ENCODE measurements at regions not wholly inside any gene's neighbourhood (a gene's known extent, or its start where the extent isn't known, plus 50 kb on each side); places are given as distances from the start of the nearest gene placed in this dataset.

DNA sequence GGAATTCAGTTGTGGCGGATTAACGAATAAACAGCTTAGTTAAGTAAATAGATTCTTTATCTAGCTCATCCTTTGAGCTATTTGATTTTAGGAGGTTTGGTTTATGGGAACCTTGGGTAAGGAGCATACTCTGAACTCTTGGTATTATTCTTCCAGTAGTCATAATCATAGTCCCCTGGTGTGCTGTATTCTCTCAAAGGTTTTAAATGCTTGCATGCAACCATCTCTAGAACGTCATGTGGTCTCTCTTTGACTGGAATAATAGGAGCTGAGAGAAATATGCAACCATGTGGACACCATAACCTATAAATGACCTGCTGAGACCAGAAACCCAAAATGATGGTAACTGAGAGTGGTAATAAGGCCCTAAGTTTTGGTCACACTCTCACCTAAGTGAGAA, 951.6 kb upstream of the MIR17HG start (continued):
- TF ChIP-seq, protein P1, sequence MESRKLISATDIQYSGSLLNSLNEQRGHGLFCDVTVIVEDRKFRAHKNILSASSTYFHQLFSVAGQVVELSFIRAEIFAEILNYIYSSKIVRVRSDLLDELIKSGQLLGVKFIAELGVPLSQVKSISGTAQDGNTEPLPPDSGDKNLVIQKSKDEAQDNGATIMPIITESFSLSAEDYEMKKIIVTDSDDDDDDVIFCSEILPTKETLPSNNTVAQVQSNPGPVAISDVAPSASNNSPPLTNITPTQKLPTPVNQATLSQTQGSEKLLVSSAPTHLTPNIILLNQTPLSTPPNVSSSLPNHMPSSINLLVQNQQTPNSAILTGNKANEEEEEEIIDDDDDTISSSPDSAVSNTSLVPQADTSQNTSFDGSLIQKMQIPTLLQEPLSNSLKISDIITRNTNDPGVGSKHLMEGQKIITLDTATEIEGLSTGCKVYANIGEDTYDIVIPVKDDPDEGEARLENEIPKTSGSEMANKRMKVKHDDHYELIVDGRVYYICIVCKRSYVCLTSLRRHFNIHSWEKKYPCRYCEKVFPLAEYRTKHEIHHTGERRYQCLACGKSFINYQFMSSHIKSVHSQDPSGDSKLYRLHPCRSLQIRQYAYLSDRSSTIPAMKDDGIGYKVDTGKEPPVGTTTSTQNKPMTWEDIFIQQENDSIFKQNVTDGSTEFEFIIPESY (IDR thresholded peaks at IDR 0.05; ENCODE audit: extremely low read depth, insufficient replicate concordance, low read length), result no peak
- TF ChIP-seq TCF7L2 (IDR thresholded peaks at IDR 0.05; ENCODE audit: borderline replicate concordance, extremely low read depth, insufficient read depth, insufficient read length) (no peak), RAD21 (IDR thresholded peaks at IDR 0.05; ENCODE audit: low read depth) (no peak), SP1 (IDR thresholded peaks at IDR 0.05; ENCODE audit: low read depth) (no peak)
- TF ChIP-seq, protein P2, sequence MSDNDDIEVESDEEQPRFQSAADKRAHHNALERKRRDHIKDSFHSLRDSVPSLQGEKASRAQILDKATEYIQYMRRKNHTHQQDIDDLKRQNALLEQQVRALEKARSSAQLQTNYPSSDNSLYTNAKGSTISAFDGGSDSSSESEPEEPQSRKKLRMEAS (IDR thresholded peaks at IDR 0.05), result no peak

GRCh38 chr13:90396266-90396665, 951.2 kb upstream of the MIR17HG start:
- intact Hi-C loops (cut with micrococcal nuclease), result no loop called here
- ChIA-PET CTCF (no interaction called here), POLR2A (no interaction called here), RAD21 (ENCODE audit: low non-redundant PET in 1 of 2, low total read pairs in 2 of 2, uncharacterized antibody in 2 of 2, unreplicated experiment in 2 of 2) (no interaction called here)
- DNase-seq (ENCODE audit: low read depth, low spot score), result no peak
- TF ChIP-seq CBX3 (IDR thresholded peaks at IDR 0.05; ENCODE audit: low read depth) (no peak), EGR1 (IDR thresholded peaks at IDR 0.05; ENCODE audit: low read depth) (no peak), FOSL1 (IDR thresholded peaks at IDR 0.05; ENCODE audit: low read depth) (no peak), SRF (IDR thresholded peaks at IDR 0.05; ENCODE audit: low read depth) (no peak), POLR2AphosphoS5 (IDR thresholded peaks at IDR 0.05; ENCODE audit: low read depth, low read length) (no peak), EZH2 (IDR thresholded peaks at IDR 0.05) (no peak), YY1 (IDR thresholded peaks at IDR 0.05; ENCODE audit: extremely low read depth, insufficient replicate concordance, low read depth, low read length) (no peak), ELF1 (IDR thresholded peaks at IDR 0.05; ENCODE audit: borderline replicate concordance, low read depth) (no peak), ZFX (IDR thresholded peaks at IDR 0.05) (no peak), TCF7L2 (IDR thresholded peaks at IDR 0.05; ENCODE audit: borderline replicate concordance, extremely low read depth, insufficient read depth, insufficient read length) (no peak), RAD21 (IDR thresholded peaks at IDR 0.05; ENCODE audit: low read depth) (no peak), SP1 (IDR thresholded peaks at IDR 0.05; ENCODE audit: low read depth) (no peak)
- TF ChIP-seq, protein P3, sequence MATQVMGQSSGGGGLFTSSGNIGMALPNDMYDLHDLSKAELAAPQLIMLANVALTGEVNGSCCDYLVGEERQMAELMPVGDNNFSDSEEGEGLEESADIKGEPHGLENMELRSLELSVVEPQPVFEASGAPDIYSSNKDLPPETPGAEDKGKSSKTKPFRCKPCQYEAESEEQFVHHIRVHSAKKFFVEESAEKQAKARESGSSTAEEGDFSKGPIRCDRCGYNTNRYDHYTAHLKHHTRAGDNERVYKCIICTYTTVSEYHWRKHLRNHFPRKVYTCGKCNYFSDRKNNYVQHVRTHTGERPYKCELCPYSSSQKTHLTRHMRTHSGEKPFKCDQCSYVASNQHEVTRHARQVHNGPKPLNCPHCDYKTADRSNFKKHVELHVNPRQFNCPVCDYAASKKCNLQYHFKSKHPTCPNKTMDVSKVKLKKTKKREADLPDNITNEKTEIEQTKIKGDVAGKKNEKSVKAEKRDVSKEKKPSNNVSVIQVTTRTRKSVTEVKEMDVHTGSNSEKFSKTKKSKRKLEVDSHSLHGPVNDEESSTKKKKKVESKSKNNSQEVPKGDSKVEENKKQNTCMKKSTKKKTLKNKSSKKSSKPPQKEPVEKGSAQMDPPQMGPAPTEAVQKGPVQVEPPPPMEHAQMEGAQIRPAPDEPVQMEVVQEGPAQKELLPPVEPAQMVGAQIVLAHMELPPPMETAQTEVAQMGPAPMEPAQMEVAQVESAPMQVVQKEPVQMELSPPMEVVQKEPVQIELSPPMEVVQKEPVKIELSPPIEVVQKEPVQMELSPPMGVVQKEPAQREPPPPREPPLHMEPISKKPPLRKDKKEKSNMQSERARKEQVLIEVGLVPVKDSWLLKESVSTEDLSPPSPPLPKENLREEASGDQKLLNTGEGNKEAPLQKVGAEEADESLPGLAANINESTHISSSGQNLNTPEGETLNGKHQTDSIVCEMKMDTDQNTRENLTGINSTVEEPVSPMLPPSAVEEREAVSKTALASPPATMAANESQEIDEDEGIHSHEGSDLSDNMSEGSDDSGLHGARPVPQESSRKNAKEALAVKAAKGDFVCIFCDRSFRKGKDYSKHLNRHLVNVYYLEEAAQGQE (IDR thresholded peaks at IDR 0.05; ENCODE audit: low read depth), result no peak
- TF ChIP-seq, protein P4, sequence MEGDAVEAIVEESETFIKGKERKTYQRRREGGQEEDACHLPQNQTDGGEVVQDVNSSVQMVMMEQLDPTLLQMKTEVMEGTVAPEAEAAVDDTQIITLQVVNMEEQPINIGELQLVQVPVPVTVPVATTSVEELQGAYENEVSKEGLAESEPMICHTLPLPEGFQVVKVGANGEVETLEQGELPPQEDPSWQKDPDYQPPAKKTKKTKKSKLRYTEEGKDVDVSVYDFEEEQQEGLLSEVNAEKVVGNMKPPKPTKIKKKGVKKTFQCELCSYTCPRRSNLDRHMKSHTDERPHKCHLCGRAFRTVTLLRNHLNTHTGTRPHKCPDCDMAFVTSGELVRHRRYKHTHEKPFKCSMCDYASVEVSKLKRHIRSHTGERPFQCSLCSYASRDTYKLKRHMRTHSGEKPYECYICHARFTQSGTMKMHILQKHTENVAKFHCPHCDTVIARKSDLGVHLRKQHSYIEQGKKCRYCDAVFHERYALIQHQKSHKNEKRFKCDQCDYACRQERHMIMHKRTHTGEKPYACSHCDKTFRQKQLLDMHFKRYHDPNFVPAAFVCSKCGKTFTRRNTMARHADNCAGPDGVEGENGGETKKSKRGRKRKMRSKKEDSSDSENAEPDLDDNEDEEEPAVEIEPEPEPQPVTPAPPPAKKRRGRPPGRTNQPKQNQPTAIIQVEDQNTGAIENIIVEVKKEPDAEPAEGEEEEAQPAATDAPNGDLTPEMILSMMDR (IDR thresholded peaks at IDR 0.05 in 2 of 3, conservative IDR thresholded peaks at IDR 0.05 in 1 of 3; ENCODE audit: borderline replicate concordance in 1 of 3, insufficient read depth in 1 of 3, low read depth in 2 of 3, low read length in 2 of 3), result no peak
- H3K9ac ChIP-seq (ENCODE audit: low read length), result no peak overlapping the region
- H2AFZ ChIP-seq (ENCODE audit: low read depth, low read length, poor library complexity, severe bottlenecking), result no peak overlapping the region
- BruUV-seq (replicated peaks), result no TSS peak
- no peaks in the 10 kb centered on the region for H3K79me2 ChIP-seq (ENCODE audit: insufficient read depth, low read length)
- H3K4me2 ChIP-seq (ENCODE audit: low read length), result no peak overlapping the region
- H3K27ac ChIP-seq (ENCODE audit: low read depth, low read length), result no peak overlapping the region
- no peaks in the 10 kb centered on the region for H3K27me3 ChIP-seq (ENCODE audit: insufficient read depth, low read length)
- ATAC-seq, result no peak
- no peaks in the 10 kb centered on the region for H3K9me2 ChIP-seq (ENCODE audit: insufficient read depth)
- H4K20me1 ChIP-seq (ENCODE audit: insufficient read depth), result no peaks in the 10 kb centered on the region; the same call in 1 of the 2 replicates
- no peaks in the 10 kb centered on the region; a peak in 1 of 4 replicates for H3K9me3 ChIP-seq (ENCODE audit: control insufficient read depth in 1 of 2, insufficient read depth in 1 of 2, low read depth in 1 of 2, low read length in 2 of 2)
- no peaks in the 10 kb centered on the region for H3K4me1 ChIP-seq (ENCODE audit: control insufficient read depth in 1 of 2, insufficient read depth in 2 of 2, low read length in 2 of 2)
- no peaks in the 10 kb centered on the region for H3K36me3 ChIP-seq (ENCODE audit: control insufficient read depth in 1 of 2, insufficient read depth in 2 of 2, low read length in 2 of 2)
- no peak overlapping the region for H3K4me3 ChIP-seq (replicated peaks in 1 of 2; ENCODE audit: low read depth in 1 of 2, low read length in 2 of 2)

Measured in HCT116 (cell line).